NCI-H2227 (cell line): ENCODE measurements at regions not wholly inside any gene's neighbourhood (a gene's known extent, or its start where the extent isn't known, plus 50 kb on each side); places are given as distances from the start of the nearest gene placed in this dataset.
"Not testable (repeated sequence)": the region's sequence is repeated elsewhere in the genome, so short reads cannot be mapped to it uniquely, and the experiment has no call there.

ENCODE experiments used
- DNase-seq: peaks from one replicate; lab custom pipeline; 2025; ENCODE audit not compliant: unreplicated experiment; lab: John Stamatoyannopoulos, UW

DNA sequence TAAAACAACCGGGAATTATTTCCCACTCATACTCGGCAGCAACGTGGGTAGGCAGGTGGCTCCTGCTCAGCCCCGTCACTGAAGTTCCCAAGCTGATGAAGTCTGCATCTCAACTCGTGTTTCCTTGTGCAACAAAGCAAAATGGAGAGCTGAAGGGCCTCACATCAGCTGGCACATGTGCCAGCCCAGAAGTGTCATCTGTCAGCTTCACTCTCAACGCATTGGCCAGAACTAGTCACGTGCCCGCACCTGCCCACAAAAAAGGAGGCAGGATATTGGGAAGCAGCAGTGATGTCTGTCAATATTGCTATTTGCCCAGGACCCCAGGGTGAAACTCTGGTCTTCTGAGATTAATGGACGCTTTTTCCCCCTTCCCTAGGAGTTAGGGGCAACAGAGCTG is 344.0 kb downstream of the BCL11B start:
- no peak for DNase-seq

DNA sequence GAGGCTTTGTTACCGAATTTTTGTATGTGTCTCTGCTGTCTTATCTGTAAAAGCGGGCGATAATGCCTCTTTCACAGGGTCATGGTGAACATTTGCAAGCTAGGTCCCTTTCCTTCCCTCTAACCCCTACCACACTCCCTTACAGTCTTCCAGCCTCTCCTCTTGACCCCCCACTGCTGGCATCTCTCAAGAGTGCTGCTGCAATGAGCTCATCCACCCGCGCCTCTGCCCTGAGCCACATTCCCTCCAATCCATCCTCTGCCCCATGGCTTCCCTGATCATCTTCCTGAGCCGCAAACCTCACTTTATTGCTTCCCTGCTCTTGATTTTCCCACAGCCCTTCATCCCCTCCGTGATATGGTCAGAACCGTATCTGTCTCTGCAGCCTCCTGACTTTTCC is 343.6 kb downstream of the BCL11B start:
- no peak for DNase-seq

DNA sequence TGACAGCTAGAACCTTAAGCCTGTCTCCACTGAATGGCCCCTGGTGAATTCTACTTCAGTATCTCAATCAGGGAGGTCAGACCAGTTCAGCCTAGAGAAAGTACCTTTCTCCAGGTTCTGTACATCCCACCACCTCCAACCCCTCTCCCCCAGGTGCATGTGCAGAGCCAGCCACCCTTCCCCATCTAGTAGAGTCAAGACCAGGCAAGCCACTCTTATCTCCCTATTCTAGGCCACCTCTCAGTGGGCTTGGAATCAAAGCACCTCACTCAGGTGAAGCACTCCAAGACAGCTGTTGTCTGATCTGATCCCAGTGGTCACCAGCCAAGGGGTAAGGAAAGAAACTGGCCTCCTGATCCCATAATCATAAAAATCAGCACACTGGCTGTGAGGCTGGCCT is 340.9 kb downstream of the BCL11B start:
- DNase-seq = no peak

DNA sequence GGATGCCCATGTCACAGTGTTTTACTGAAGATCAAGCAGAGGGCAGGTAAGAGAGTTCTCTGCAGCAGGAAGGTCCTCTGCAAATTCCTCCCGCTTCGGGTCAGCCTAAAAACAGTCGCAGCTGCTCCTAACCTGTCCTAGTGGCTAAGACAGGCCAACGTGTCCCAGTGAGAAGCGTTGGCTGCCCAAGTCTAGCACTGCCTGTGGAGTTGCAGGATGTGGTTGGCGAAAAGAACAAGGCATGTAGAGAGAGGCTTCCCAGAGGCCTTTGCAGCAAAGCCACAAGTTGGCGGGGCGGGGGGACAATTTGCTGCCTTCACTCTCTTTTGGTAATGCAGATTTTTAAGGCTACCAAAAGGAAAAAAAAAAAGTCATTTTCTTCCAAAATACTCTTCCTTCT is 340.1 kb downstream of the BCL11B start:
- no peak for DNase-seq

DNA sequence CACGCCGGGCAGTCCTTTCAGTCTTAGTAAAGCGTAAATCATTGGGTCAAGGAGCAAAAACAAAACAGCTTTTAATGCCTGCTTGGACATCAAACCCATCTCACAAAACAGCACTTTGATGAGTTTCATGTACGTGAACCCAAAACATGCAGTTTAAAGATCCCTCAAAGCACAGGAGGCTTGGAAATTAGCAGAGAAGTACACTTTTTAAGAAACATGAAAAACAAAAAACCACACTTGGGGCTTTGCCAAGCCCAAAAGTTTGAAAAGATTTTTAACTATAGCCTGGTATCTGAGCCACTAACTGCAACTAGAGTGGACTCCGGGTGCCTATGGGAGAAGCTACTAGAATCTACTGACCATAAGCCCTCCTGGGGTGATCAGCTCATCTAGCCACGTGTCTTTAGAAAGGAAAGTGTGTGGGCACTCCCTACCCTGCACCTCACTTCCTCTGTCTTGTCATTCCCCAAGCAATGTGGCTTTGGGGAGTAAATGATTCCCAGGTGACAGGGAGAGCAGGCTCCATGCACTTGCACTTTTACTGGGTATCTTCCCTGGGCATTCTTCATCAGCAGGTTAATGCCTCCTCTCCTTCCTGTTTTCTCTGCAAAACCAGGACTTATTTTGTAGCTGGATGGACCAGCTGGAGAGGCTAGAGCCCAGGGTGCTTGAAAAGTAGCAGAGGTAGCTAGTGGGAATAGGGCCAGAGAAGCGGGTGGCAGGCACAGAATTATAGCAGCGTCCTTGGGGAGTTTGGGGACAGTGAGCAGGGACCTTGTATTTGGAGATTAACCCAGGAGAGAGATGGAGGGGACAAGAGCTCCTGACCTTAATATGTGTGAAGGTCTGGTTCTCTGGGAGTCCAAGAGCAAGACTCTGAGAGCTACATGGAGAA is 339.3 kb downstream of the BCL11B start:
- no peak for DNase-seq

DNA sequence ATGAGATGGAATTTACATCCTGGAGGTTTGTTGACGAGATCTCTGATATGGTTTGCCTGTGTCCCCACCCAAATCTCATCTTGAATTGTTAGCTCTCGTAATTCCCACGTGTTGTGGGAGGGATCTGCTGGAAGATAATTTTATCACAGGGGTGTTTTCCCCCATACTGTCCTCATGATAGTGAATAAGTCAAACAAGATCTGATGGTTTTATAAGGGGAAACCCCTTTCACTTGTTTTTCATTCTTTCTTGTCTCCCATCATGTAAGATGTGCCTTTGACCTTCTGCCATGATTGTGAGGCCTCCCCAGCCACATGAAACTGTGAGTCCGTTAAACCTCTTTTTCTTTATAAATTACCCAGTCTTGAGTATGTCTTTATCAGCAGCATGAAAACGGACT is 337.4 kb downstream of the BCL11B start:
- not testable (repeated sequence) for DNase-seq

DNA sequence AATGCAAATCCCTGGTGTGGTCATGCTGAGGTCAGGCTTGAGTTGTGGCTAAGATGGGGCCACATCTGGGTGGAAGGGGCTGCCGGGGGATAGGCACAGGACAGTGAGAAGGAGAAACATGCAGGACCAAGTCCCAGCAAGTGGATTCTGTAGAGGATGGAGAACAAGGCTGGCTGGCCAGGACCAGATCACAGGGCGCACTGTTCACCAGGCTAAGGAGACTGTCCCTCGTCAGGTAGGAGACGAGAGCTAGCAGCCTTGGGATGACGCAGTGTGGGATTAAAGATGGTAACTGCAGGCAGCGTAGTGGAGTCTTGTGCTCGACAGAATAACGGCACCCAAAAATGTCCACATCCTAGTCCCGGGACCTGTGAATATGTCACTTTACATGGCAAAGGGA is 336.1 kb downstream of the BCL11B start:
- DNase-seq = no peak

DNA sequence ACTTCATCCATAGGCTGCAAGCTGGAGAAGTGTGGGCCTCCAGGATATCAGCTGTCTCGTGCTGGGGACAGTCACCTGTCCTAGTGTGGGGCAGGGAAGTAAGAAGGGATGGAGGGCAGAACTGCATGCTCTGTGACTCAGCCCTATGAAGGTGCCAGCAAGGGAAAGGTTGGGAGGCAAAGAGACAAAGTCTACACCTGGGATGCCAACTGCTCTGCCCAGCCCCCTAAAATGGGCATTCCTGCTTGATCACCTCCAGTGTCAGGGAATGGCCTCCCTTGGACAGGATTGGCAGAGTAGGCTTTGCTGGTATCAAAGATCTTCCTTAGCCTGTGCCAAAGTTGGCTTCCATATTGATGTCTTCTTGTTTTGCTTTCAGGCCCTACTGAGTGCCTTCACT is 335.0 kb downstream of the BCL11B start:
- DNase-seq = no peak

DNA sequence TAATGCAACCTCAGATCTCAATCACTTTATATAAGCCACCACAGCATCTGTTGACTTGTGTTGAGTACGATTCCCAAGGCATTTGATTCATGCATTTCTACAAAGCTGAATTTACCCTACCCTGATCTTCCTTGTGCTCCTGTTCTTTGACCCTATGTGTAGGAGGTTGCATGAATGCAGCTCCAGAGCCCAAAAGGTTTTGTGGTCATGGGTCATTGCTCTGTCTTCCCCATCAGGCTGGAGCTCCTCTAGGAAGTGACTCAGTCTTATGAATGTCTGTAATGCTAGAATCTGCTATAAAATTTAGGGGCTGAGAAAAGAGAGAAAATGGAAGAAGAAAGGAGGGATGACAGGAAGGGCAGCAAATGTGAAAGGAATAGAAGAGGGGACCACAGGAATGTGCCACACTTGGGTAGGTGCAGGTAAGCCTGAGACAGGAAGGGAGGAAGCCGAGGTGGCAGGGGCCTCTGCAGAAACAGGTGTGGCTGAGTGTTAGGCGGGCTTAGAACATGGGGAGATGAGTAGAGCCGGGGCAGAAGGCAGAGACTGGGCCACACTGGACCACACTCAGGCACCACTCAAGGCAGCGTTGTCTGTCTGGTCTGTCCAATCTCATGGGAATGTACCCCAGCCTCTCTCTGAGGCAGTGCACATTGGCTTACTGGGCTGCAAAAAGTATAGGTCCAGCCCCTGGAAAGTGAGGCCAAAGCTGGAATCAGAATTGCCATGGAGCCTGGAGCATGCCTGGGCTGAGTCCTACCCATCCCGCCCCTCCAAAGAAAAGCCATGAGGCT is 334.1 kb downstream of the BCL11B start:
- no peak for DNase-seq

DNA sequence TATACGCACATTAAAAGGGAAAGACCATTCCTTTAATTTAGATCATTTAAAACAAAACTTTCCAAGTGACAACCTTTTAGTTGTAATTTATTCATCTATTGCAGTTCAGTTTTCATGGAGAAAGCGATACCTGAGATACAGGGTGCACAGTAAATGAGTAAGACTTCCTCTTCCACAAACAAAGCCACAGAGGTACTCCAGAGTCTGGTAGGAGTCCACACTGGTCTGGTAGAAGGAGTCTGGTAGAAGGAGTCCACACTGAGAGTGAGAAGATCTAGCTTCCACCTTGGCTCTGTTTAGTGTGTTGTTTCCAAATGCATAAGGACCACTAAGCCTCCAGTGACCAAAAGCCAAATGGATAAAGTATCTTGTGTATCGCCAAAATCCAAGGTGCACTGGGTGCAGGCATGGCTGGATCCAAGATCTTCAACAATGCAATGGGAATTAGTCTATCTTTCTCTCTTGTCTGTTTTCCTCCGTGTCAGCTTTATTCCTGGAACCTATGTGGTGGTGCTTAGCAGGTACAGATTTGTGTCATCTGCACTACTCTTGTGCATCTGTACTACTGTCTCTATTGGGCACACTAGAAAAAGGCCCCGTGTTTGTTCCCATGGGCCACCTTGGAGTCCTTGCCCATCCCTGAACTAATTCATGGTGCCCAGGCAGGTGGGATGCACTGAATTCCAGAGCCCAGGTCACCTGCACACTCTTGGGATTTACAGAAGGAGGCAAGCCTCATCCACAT is 331.1 kb downstream of the BCL11B start:
- DNase-seq = no peak

DNA sequence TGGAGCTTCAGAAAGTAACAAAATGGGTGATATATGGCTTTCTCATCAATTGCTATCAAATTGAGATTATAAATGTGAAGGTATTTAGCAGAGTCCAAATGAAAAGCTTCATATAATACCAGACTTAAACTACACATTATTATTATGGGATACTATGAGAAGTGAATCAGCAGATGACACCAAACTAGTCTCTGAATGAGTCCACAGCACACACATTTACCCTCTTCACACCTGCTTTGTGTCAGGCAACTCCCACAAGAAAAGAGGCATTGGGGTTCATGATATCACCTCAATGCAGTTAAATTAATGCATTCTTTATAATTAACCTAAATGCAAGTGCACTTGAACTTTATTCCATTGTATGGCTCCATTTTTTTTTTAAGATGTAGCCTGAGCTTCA is 330.5 kb downstream of the BCL11B start:
- no peak for DNase-seq

DNA sequence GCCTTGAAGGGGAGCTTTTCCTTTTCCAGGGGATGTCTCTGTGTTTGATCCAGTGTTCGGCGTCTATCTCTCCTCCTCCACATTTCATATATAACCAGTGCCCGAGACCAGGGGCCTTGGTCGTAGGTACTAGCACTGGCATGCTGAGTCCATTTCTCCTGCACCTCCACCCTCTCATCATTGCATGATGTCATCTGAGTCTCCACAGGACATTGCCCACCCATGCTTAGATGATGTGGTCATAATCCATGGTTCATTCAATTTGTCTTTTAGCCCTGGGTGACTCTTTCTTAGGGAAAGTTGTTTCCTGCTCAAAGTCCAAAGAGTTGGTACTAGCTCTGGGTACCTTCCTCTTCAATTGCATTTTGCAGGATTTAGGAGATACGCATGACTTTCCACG is 328.1 kb downstream of the BCL11B start:
- no peak for DNase-seq

DNA sequence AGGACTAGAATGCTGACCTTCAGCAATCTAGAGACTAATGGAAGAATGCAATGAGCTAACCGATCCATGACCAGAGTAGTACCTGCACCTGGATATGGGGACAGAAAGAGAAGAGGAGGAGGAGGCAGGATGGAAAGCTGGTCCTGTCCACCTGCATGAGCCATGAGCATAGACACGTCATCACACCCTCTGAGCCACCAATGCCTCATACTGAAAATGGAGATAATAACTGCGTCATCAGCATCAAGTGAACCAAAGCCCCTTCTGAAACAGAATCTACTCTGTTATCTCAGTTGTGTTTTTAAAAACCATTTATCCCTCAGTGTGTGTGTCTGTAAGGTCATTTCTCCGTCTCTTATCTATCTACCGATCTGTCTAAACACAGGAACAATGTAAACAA is 327.0 kb downstream of the BCL11B start:
- no peak for DNase-seq

DNA sequence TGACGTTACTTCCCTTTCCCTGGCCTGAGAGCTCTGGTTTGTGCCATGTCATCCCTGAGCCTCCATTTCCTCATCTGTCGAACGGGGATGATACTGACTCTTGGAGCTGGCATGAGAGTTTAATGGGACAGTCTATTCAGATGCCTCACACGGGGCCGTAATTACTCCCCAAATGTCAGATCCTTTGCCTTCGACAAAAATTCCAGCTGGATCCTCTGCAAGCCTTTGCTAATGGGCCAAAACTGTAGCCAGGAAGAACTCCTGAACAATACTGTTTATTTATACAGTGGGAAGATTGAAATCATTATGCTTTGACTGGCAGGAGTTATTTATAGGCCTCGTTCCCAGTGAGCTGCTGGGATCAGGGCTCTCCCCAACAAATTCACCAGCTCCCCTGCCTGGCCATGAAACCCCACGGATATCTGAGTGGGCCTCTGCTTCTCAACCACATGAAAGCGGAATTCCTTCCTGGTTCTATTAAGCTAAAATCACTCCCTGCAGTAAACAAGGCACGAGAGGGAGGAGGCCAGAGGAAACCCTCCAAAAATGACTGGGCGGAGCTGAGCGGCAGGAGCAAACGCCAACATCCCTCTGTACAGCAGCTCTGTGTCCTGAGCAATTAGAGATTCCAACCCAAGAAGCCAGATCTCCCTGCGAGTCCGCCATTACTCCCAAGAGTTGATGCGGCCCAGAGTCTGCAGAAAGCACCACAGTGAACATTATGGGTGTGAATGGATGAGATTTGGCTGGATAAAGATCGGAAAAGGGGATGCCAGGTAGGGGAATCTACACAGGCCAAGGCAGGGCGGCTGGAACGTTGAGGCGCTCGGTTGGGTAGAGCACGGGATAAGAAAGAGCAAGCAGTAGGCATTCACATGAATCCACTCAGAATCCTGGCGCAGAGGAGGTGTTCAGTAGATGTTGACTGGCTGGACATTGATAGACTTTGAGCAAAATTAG is 326.1 kb downstream of the BCL11B start:
- DNase-seq = no peak

DNA sequence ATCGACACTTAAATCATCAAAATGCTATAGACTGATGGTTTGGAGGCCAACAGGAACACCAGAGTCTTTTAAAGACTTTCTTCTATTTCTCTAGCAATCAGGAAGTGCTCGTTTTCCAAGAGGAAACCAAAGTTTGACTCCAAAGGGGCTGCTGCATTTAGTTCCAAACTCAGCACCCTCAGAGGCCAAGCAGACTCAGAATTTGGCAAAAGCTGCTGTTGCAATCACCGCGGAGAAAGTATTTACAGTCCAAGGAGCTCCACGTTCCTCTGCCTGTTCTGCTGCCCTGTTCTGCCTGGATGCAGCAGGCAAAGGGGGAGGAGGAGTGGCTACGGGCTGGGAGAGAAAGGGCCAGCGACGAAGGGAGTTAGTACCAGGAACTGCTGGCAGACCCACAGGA is 325.1 kb downstream of the BCL11B start:
- no peak for DNase-seq

DNA sequence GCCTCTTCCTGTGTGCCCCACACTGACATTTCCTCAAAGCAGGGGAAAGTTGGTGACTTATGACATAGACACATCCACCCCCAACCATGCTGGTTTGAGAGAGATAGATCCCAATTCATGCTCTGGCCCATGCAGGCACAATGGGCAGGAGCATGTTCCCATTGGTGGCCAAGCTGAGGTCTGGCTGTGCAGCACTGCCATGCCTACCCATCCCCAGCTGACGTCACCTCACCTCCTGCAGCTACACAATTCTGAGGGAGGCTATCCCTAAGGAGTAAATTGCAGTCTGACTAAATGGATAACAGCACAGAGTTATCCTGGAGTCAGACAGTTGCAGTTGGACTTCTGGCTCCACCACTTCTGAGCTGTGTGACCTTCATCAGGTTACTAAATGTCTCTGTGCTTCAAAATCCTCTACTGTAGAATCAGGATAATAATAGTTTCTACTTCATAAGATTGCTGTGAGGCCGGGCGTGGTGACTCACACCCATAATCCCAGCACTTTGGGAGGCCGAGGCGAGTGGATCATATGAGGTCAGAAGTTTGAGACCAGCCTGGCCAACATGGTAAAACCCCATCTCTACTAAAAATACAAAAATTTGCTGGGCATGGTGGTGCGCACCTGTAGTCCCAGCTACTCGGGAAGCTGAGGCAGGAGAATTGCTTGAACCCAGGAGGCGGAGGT is 323.9 kb downstream of the BCL11B start:
- no peak for DNase-seq

DNA sequence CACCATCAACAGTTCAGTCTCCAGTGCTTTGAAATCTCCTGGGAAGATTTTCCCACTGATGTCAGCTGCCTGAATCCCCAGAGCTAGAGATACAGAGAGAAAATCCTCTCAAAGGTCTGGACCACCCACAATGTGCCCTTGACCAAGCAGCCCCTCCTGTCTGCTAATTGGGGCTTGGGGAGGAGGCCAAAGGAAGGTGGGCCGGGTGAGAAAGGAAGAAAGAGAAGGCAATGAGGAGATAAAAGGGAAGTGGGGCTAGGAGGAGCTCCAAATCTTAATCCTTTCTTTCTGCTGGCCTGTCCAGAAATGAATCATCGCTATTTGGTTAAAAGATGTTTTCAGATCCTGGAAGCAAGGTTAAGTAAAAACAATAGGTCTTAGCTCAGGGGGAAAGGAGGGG is 322.9 kb downstream of the BCL11B start:
- no peak for DNase-seq

DNA sequence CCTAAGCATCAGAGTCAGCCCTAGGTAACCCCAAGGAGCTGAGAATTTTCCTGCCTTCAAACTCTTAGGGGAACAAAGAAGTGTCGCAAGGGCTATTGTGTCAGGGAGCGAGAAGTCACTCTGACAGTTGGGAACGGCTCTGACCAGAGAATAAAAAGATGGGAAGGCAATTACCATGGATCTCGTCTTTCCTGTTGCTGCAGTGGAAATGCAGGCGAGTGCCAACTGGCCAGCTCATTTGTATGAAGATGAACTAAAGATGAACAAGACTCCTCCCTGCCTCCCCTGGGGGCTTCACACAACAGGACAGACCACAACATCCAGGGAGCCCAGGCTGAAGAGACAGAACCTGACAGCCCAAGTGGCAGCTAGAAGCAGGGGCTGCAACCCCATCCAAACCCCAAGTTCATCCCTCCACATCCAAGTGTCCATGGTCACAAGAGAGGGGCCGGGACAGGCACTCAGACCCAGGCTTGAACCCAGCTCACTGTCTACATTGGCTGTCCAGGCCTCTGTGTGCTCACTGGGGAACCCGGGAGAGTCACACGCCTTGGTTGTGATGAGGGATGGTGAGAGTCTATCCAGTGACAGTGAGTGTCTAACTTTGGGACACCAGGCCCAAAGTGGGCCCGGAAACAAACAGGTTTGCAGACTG is 322.4 kb downstream of the BCL11B start:
- DNase-seq = no peak

DNA sequence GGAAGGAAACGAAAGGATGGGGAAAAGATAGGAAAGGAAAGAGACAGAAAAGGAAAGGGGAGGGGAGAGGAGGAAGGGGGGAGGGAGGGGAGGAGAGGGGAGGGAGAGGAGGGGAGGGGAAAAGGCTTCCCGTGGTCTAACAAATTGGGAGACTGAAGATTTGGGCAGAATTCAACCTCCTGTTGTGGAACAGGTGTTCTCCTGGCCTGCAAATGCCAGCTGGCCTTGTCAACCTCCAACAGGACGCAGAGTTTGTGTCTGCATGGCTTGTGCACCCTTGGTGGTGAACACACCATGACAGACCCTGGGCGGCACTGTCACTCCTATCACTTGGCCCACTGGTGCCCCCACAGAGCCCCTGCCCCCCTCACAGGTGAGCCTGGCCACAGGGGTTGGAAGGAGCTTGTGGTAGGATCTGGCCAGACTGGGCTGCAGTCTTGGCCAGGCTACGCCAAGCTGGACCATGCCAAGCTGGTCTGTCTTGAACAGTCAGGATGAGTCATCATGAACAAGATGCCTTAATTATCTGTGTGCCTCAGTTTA is 321.6 kb downstream of the BCL11B start:
- DNase-seq = no peak
